CD4-positive, alpha-beta T cell (primary cell): ENCODE measurements at regions not wholly inside any gene's neighbourhood (a gene's known extent, or its start where the extent isn't known, plus 50 kb on each side); places are given as distances from the start of the nearest gene placed in this dataset.

Source experiments
- ATAC-seq: fragments of 200-7000 bp; cut with Tn5 transposase; one replicate; pipeline ENCODE4 v1.10.0; 2022; ENCODE audit warnings: mild to moderate bottlenecking; ENCODE audit not compliant: poor library complexity
- CTCF ChIA-PET: fragments of 350-600 bp; sonication (Branson Sonifier 250); formaldehyde crosslinking; loops from one replicate; lab custom pipeline; 2021; ENCODE audit warnings: antibody characterized with exemption, inconsistent platforms; lab: Charles Lee
- POLR2A ChIA-PET: fragments of 350-600 bp; sonication (Branson Sonifier 250); formaldehyde crosslinking; loops from one replicate; lab custom pipeline; 2021; ENCODE audit warnings: antibody characterized with exemption, inconsistent platforms; lab: Charles Lee
- DNase-seq, 14 experiments: peaks; one replicate each; pipeline ENCODE4 v3.0.0-alpha.2; 2013 to 2020; ENCODE audit warnings: mixed read lengths in 2 of 14
- H3K27ac ChIP-seq, 2 donors: one replicate each; pipeline versions ENCODE4 v1.5.1 to v1.7.0; 2013; ENCODE audit warnings: low read length in 2 of 2, low read depth in 1 of 2, mild to moderate bottlenecking in 1 of 2
- H3K27me3 ChIP-seq, 2 experiments: 1 replicate in 1 of 2; 2 replicates in 1 of 2; pipeline versions ENCODE4 v1.6.1 to v1.7.0; 2013; ENCODE audit warnings: low read length in 2 of 2, control low read depth in 1 of 2, mild to moderate bottlenecking in 1 of 2, moderate library complexity in 1 of 2; ENCODE audit not compliant: insufficient read depth in 2 of 2, control insufficient read depth in 1 of 2
- H3K36me3 ChIP-seq: one replicate; pipeline ENCODE4 v1.6.1; 2013; ENCODE audit warnings: low read length, control low read depth; ENCODE audit not compliant: insufficient read depth
- H3K4me1 ChIP-seq: one replicate; pipeline ENCODE4 v1.6.1; 2013; ENCODE audit warnings: low read length, control low read depth; ENCODE audit not compliant: insufficient read depth
- H3K4me3 ChIP-seq: one replicate; pipeline ENCODE4 v1.5.1; 2013; ENCODE audit warnings: mild to moderate bottlenecking, low read length, moderate library complexity
- H3K9me3 ChIP-seq, 2 experiments: 1 replicate in 1 of 2; 2 replicates in 1 of 2; pipeline versions ENCODE4 v1.6.1 to v1.7.0; 2013; ENCODE audit warnings: low read length in 2 of 2, mild to moderate bottlenecking in 2 of 2, control low read depth in 1 of 2, moderate library complexity in 1 of 2; ENCODE audit not compliant: control insufficient read depth in 1 of 2, insufficient read depth in 1 of 2
- H3K27ac Mint-ChIP-seq: one replicate; pipeline ENCODE4 v1.8.0; 2020; ENCODE audit warnings: mixed read lengths
- H3K27me3 Mint-ChIP-seq: one replicate; pipeline ENCODE4 v1.8.0; 2021; ENCODE audit warnings: mixed read lengths
- H3K36me3 Mint-ChIP-seq: one replicate; pipeline ENCODE4 v1.8.0; 2021; ENCODE audit warnings: low read depth, mixed read lengths
- H3K4me1 Mint-ChIP-seq: one replicate; pipeline ENCODE4 v1.8.0; 2021; ENCODE audit warnings: low read depth, mixed read lengths
- H3K4me3 Mint-ChIP-seq: one replicate; pipeline ENCODE4 v1.8.0; 2020; ENCODE audit warnings: mild to moderate bottlenecking, mixed read lengths
- H3K9me3 Mint-ChIP-seq: one replicate; pipeline ENCODE4 v1.8.0; 2020; ENCODE audit warnings: mixed read lengths
- CTCF ChIP-seq: fragments of 200-600 bp; IDR thresholded peaks from one replicate; pipeline ENCODE4 v1.8.0; 2022; ENCODE audit warnings: antibody characterized with exemption, mild to moderate bottlenecking
- intact Hi-C, 2 experiments: fragments of 100-400 bp; cut with DNase I in 1 of 2; cut with micrococcal nuclease in 1 of 2; formaldehyde crosslinking; loops; one replicate each; pipeline versions ENCODE4 v1.15.1 to v1.9.0; 2023 to 2025; cut with DNase I, micrococcal nuclease

- Histone ChIP-seq H3K27me3 (no peaks in the 10 kb centered on the region), H3K9me3 (no peaks in the 10 kb centered on the region), H3K4me3 (no peak overlapping the region), H3K27ac (no peak overlapping the region), H3K36me3 (no peaks in the 10 kb centered on the region), H3K4me1 (peaks cover 23% of the 10 kb centered on the region)
- ChIA-PET POLR2A (interaction anchor here (1.4 kb wide), 1 partner anchor 102 kb away, joined by 5 read pairs; no protein-coding TSS in a partner anchor), CTCF (no interaction called here)
- no peak overlapping the region for H3K27ac Mint-ChIP-seq
- no peak for DNase-seq
- peaks cover 16% of the 10 kb centered on the region for H3K4me1 Mint-ChIP-seq
- no peak for TF ChIP-seq CTCF
- no peaks in the 10 kb centered on the region for H3K27me3 Mint-ChIP-seq
- ATAC-seq, result no peak
- no peak overlapping the region for H3K4me3 Mint-ChIP-seq
- H3K9me3 Mint-ChIP-seq, result no peaks in the 10 kb centered on the region
- H3K36me3 Mint-ChIP-seq, result no peaks in the 10 kb centered on the region
- intact Hi-C loops, result loop anchor here in 1 of 2 experiments (10.0 kb wide), 1 partner anchor 434 kb away; the partner anchor contains the start of gene ARL15
These were observed 231.0 kb downstream of the SNX18 start for GRCh38 chr5:54748527-54748926.

- DNase-seq, result no peak
- Histone ChIP-seq H3K4me3 (no peak overlapping the region), H3K9me3 (no peaks in the 10 kb centered on the region), H3K4me1 (peaks cover 30% of the 10 kb centered on the region), H3K27ac (no peak overlapping the region), H3K36me3 (no peaks in the 10 kb centered on the region), H3K27me3 (no peaks in the 10 kb centered on the region)
- Mint-ChIP-seq H3K4me1 (peaks cover 19% of the 10 kb centered on the region), H3K27ac (no peak overlapping the region), H3K4me3 (no peak overlapping the region), H3K27me3 (no peaks in the 10 kb centered on the region), H3K9me3 (no peaks in the 10 kb centered on the region), H3K36me3 (no peaks in the 10 kb centered on the region)
- intact Hi-C loops, result loop anchor here in 1 of 2 experiments (10.0 kb wide), 1 partner anchor 432 kb away; the partner anchor contains the start of gene ARL15
- ATAC-seq, result no peak
- no peak for TF ChIP-seq CTCF
- POLR2A ChIA-PET, result no interaction called here
- CTCF ChIA-PET, result no interaction called here
These were observed 229.3 kb downstream of the SNX18 start for GRCh38 chr5:54746777-54747398.

- intact Hi-C loops, result loop anchor here in 1 of 2 experiments (10.0 kb wide), 1 partner anchor 432 kb away; the partner anchor contains the start of gene ARL15
- Mint-ChIP-seq H3K9me3 (no peaks in the 10 kb centered on the region), H3K27ac (no peak overlapping the region), H3K36me3 (no peaks in the 10 kb centered on the region), H3K4me3 (no peak overlapping the region), H3K4me1 (peaks cover 19% of the 10 kb centered on the region), H3K27me3 (no peaks in the 10 kb centered on the region)
- ATAC-seq (no peak), DNase-seq (no peak)
- Histone ChIP-seq H3K36me3 (no peaks in the 10 kb centered on the region), H3K4me1 (peaks cover 30% of the 10 kb centered on the region), H3K9me3 (no peaks in the 10 kb centered on the region), H3K27me3 (no peaks in the 10 kb centered on the region), H3K4me3 (no peak overlapping the region), H3K27ac (no peak overlapping the region)
- no peak for TF ChIP-seq CTCF
- ChIA-PET POLR2A (no interaction called here), CTCF (no interaction called here)
These were observed 228.8 kb downstream of the SNX18 start for GRCh38 chr5:54746346-54746745.
